ENCODE measurements at regions not wholly inside any gene's neighbourhood (a gene's known extent, or its start where the extent isn't known, plus 50 kb on each side); places are given as distances from the start of the nearest gene placed in this dataset.

DNA sequence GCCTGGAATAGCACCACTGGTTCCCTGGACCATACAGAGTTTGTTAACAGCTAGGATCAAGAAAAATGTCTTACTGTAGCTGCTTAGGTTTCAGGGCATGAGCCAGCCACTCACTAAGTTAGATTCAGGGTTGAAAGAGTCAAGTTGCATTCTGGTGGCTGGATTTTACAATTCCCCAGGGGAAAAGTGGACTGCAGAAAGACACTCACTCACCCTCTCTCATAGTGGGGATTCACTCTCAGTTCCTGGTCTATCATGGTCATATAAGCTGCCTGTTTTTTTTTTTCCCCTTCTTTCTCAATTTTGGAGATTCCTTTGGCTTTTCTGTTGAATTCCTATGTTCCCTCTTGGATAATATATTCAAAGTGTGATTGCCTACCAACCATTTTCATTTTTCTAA lies 744.2 kb upstream of the GRIA3 start:
- ATAC-seq (ENCODE audit: low read depth), result no peak
- Mint-ChIP-seq H3K9me3 (peaks cover 6% of the 10 kb centered on the region), H3K27me3 (no peaks in the 10 kb centered on the region), H3K27ac (no peak overlapping the region), H3K4me1 (no peaks in the 10 kb centered on the region), H3K36me3 (no peaks in the 10 kb centered on the region), H3K4me3 (no peak overlapping the region)
- no peak for DNase-seq (ENCODE audit: low spot score in 2 of 2)

DNA sequence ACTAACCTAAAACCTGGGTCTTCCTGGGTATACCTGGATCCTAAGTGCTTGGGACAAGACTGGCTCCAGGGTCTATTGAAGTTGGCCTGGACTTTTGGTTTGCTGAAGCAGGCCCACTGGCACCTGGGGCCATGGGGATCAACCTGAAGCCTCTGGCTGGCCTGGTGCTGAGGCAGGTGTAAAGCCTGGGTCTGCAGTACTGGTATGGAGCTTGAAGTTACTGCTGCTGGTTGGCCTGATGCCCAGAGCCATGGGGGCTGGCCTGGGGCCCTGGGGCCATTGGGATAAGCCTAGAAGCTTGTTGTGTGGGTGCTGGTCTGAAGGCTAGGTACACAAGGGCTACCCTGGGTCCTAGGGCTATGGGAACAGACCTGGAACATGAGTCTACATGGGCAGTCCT lies 743.2 kb upstream of the GRIA3 start:
- Mint-ChIP-seq H3K27me3 (no peaks in the 10 kb centered on the region), H3K36me3 (no peaks in the 10 kb centered on the region), H3K27ac (no peak overlapping the region), H3K4me1 (no peaks in the 10 kb centered on the region), H3K9me3 (peaks cover 6% of the 10 kb centered on the region), H3K4me3 (no peak overlapping the region)
- no peak for ATAC-seq (ENCODE audit: low read depth)
- DNase-seq (ENCODE audit: low spot score in 2 of 2), result no peak

DNA sequence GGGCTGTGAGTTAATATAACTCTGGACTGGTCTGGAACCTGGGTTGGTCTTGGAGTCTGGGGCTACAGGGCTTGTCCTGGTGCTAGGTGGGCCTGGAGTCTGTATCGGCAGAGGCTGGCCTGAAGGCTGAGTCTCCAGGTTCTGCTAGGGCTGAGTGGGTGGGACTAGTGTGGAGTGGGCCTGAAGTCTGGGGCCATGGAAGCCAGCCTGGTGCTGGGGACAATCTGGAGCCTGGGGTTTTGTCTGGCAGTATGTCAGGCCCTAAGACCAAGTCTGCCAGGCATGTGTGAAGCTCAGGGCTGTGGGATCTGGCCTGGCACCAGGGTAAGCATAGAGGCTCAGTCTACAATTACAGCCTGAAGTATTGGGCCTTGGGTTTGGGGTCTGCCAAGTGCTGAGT lies 742.6 kb upstream of the GRIA3 start:
- no peak for ATAC-seq (ENCODE audit: low read depth)
- no peak for DNase-seq (ENCODE audit: low spot score in 2 of 2)
- Mint-ChIP-seq H3K9me3 (peaks cover 6% of the 10 kb centered on the region), H3K4me3 (no peak overlapping the region), H3K4me1 (no peaks in the 10 kb centered on the region), H3K36me3 (no peaks in the 10 kb centered on the region), H3K27me3 (no peaks in the 10 kb centered on the region), H3K27ac (no peak overlapping the region)

DNA sequence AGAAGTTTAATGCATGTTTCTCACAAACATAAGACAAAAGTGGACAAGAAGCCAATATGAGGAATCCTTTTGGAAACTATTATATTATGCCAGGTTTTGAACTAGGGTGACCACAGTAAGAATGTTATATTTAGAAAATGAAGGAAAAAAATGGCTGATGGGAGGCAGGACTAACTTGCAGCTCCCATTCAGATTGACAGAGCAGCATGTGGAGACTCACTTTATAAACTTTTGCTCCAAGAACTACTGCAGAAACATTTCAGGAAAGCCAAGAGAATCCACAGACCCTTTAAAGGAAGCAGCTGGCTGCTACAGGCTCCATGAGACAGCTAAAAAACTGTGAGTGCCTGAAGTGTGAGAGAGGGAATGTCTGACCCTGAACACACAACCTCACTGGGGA lies 738.6 kb upstream of the GRIA3 start:
- DNase-seq (ENCODE audit: low spot score in 2 of 2), result no peak
- Mint-ChIP-seq H3K27me3 (no peaks in the 10 kb centered on the region), H3K27ac (no peak overlapping the region), H3K36me3 (no peaks in the 10 kb centered on the region), H3K9me3 (no peaks in the 10 kb centered on the region), H3K4me1 (no peaks in the 10 kb centered on the region), H3K4me3 (no peak overlapping the region)
- no peak for ATAC-seq (ENCODE audit: low read depth)

DNA sequence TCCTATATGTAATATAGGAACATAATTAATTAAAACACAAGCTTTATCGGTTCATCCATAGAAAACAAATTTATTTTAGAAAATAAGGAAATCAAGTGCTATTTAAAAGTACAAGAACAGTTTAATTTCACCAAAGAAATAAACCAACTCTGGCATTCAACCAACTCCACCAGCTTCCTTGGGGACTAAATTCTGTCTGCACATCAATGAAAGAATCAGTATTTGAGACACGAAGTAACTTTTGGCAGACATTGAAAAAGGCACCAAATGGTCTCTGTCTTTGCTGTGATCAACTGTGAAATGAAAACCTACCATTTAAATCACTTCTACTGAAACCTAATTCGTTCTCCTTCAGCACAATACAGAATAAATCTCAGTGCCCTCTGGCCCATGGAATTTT lies 719.7 kb upstream of the GRIA3 start:
- Mint-ChIP-seq H3K4me1 (no peaks in the 10 kb centered on the region), H3K36me3 (no peaks in the 10 kb centered on the region), H3K9me3 (peaks cover 2% of the 10 kb centered on the region), H3K27me3 (no peaks in the 10 kb centered on the region), H3K4me3 (no peak overlapping the region), H3K27ac (no peak overlapping the region)
- DNase-seq (ENCODE audit: low spot score in 2 of 2) (no peak), ATAC-seq (ENCODE audit: low read depth) (no peak)

DNA sequence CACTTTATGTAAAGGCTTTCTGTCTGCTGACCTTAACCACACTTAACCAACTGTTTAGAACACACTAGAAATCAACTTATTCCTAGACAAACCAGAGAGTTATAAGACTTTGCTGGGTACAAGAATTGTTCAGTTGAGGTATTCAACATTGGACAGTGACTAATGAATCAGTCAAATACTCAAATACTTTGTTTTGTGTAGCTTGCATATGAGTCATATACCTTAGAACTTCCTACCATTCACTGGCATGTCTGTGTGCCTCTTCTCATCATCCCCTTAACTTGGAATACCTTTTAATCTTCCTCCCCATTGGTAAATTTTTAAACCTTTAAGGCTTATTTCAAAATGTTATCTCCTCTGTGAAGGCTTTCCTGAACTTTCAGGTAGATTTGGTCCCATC lies 708.8 kb upstream of the GRIA3 start:
- DNase-seq (ENCODE audit: low spot score in 2 of 2) (no peak), ATAC-seq (ENCODE audit: low read depth) (no peak)
- H3K27me3 Mint-ChIP-seq, result no peaks in the 10 kb centered on the region
- no peaks in the 10 kb centered on the region for H3K9me3 Mint-ChIP-seq
- H3K4me1 Mint-ChIP-seq, result no peaks in the 10 kb centered on the region
- H3K4me3 Mint-ChIP-seq, result no peak overlapping the region
- no peak overlapping the region for H3K27ac Mint-ChIP-seq
- H3K36me3 Mint-ChIP-seq, result no peaks in the 10 kb centered on the region

DNA sequence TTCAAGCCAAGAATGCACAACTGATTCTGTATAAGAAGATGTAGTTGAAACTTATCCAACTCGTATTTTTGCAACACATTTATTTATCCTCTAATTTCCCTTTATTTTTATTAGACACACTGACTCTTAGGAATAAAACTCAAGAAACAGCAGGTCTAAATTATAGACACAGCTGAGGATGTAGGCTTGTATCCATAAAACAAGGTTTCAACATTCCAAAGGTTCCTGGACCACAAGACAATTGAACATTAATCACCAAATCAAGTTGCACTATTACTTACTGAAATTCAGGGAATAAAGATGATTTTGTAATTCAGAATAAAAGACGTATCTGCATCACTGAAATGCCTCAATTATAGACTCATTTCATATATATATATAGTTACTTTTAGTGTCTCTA lies 683.5 kb upstream of the GRIA3 start:
- H3K9me3 Mint-ChIP-seq, result peaks cover 3% of the 10 kb centered on the region
- H3K4me3 Mint-ChIP-seq, result no peak overlapping the region
- no peak overlapping the region for H3K27ac Mint-ChIP-seq
- H3K4me1 Mint-ChIP-seq, result no peaks in the 10 kb centered on the region
- no peaks in the 10 kb centered on the region for H3K27me3 Mint-ChIP-seq
- ATAC-seq (ENCODE audit: low read depth) (no peak), DNase-seq (ENCODE audit: low spot score in 2 of 2) (no peak)
- H3K36me3 Mint-ChIP-seq, result no peaks in the 10 kb centered on the region

DNA sequence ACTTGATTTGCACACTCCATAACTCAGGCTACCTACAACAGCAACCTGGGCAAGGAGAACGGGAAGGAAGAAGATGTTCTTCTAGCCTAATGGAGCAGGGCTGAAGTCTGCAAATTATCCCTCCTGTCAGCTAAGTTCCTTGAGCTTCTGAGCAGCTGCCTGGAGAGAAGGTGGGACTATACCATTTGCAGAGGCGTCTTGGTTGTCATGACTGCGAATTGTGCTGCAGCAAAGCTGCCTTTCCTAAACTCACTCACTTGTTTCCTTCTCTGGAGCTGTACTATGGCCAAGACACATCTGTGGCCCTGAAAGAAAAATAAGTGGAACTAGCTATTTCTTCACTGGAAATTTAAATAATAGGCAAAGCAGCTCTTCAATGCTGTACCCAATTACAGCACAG lies 682.4 kb upstream of the GRIA3 start:
- H3K27ac Mint-ChIP-seq, result no peak overlapping the region
- H3K9me3 Mint-ChIP-seq, result peaks cover 3% of the 10 kb centered on the region
- no peaks in the 10 kb centered on the region for H3K36me3 Mint-ChIP-seq
- DNase-seq (ENCODE audit: low spot score in 2 of 2), result no peak
- H3K27me3 Mint-ChIP-seq, result no peaks in the 10 kb centered on the region
- no peak for ATAC-seq (ENCODE audit: low read depth)
- no peaks in the 10 kb centered on the region for H3K4me1 Mint-ChIP-seq
- no peak overlapping the region for H3K4me3 Mint-ChIP-seq

DNA sequence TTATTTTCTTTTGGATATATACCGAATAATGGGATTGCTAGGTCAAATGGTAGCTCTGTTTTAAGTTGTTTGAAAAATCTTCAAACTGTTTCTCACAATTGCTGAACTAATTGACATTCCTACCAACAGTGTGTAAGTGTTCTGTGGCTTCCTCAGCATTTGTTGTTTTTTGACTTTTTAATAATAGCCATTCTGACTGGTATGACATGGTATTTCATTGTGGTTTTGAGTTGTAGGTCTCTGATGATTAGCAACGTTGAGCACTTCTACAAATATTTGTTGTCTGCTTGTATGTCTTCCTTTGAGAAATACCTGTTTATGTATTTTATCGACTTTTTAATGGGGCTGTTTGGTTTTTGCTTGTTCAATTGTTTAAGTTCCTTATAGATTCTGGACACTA lies 680.1 kb upstream of the GRIA3 start:
- DNase-seq (ENCODE audit: low spot score in 2 of 2) (no peak), ATAC-seq (ENCODE audit: low read depth) (no peak)
- no peak overlapping the region for H3K4me3 Mint-ChIP-seq
- H3K9me3 Mint-ChIP-seq, result peaks cover 1% of the 10 kb centered on the region
- H3K36me3 Mint-ChIP-seq, result no peaks in the 10 kb centered on the region
- no peaks in the 10 kb centered on the region for H3K4me1 Mint-ChIP-seq
- no peak overlapping the region for H3K27ac Mint-ChIP-seq
- H3K27me3 Mint-ChIP-seq, result no peaks in the 10 kb centered on the region

DNA sequence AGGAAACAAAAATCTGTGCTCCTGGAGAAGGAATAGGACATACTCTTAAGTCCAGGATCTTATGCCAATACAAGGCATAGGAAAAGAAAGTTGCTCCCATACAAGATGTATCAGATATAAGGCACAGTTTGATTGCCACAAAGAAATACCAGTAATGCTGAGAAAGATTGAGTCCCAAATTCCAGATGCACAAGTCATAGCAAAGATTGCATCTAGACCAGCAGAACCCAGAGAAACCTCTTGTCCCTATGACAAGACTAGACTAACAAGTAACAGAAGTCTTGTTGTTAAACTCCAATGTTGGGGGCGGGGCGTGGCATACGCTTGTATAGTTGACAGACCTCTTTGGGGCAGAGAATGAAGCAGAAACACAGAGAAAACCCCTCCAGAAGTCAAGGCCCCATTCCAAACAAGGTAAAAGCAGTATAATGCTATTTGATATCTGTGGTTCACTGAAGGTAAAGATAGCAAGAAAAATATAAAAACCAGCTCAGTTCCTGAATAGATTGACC lies 671.5 kb upstream of the GRIA3 start:
- DNase-seq (ENCODE audit: low spot score in 2 of 2) (no peak), ATAC-seq (ENCODE audit: low read depth) (no peak)
- Mint-ChIP-seq H3K4me1 (no peaks in the 10 kb centered on the region), H3K4me3 (no peak overlapping the region), H3K9me3 (peaks cover 2% of the 10 kb centered on the region), H3K27ac (no peak overlapping the region), H3K36me3 (no peaks in the 10 kb centered on the region), H3K27me3 (no peaks in the 10 kb centered on the region)

DNA sequence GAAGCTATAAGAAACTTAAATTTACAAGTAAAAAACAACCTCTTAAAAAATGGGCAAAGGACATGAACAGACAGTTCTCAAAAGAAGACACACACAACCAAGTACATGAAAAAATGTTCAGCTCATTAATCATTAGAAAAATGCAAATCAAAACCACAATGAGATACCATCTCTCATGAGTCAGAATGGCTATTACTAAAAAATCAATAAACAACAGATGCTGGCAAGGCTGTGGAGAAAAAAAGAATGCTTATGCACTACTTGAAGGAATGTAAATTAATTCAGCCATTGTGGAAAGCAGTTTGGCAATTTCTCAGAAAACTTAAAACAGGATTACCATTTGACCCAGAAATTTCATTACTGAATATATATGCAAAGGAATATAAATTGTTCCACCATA lies 666.3 kb upstream of the GRIA3 start:
- Mint-ChIP-seq H3K36me3 (no peaks in the 10 kb centered on the region), H3K4me1 (no peaks in the 10 kb centered on the region)

DNA sequence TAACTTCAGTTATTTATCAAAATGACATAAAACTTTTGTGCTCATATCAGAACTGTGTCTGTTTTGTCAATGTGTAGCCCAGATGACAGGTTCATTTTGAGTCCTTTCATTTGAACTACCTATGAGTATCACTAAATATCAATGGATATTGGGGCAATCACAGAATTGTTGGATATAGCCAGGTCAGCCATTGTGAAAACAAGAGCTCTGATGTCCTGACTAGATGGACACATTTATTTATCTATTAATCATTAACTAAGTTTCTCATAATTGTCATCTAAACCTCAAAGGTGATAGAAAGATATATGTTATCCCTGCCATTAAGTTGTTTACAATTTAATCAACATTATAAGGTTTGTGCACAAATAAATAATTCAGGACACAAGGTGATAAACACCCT lies 638.3 kb upstream of the GRIA3 start:
- Mint-ChIP-seq H3K9me3 (no peaks in the 10 kb centered on the region), H3K27ac (no peak overlapping the region), H3K4me1 (no peaks in the 10 kb centered on the region), H3K4me3 (no peak overlapping the region), H3K27me3 (no peaks in the 10 kb centered on the region), H3K36me3 (no peaks in the 10 kb centered on the region)
- ATAC-seq (ENCODE audit: low read depth), result no peak
- DNase-seq (ENCODE audit: low spot score in 2 of 2), result no peak

More for the DNA sequence above, 666.3 kb upstream of the GRIA3 start:
- peaks cover 3% of the 10 kb centered on the region for H3K9me3 Mint-ChIP-seq
- ATAC-seq (ENCODE audit: low read depth) (no peak), DNase-seq (ENCODE audit: low spot score in 2 of 2) (no peak)
- H3K27me3 Mint-ChIP-seq, result no peaks in the 10 kb centered on the region
- no peak overlapping the region for H3K27ac Mint-ChIP-seq
- H3K4me3 Mint-ChIP-seq, result no peak overlapping the region

DNA sequence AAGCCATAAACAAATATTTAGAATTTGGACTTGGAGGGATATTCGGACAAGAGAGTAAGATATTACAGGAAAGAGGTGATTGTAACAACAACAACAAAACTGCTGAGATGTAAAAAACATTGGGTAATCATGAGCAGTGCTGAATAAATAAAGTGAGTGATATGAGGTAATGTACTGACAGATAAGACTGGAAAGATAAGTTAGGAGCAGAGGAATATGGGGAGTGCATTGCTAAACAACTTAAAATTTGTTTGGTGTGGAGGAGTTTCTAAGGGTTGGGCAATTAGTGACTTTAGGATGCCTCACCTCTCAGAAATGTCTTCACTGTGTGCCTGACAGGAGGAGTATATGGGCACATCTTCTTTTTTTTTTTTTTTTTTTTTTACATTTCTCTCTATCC lies 637.8 kb upstream of the GRIA3 start:
- DNase-seq (ENCODE audit: low spot score in 2 of 2) (no peak), ATAC-seq (ENCODE audit: low read depth) (no peak)
- Mint-ChIP-seq H3K4me1 (no peaks in the 10 kb centered on the region), H3K4me3 (no peak overlapping the region), H3K27me3 (no peaks in the 10 kb centered on the region), H3K27ac (no peak overlapping the region), H3K9me3 (no peaks in the 10 kb centered on the region), H3K36me3 (no peaks in the 10 kb centered on the region)

DNA sequence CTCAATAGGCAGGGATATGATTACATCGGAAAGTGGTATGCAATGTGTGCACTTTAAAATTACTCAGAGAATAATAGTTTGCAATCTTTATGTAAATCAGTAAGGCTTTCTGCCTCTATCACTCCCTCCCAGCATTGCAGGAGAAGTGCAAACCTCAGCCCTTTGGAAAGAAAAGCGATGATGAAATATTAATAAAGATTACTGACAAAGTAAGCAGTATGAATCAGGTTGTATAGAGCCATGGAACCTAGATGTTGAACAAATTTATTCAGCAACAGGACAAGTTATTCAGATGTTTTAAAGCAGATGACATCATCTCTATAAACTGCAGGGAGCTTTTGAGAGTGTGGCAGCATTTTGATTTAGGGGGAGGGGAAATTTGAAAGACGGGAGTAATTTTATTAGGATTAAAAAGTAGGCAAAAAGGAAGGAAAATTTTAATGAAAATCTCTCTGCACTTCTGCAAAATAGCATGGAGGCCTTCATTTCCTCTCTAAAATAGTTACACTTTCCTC lies 631.7 kb upstream of the GRIA3 start:
- Mint-ChIP-seq H3K4me1 (no peaks in the 10 kb centered on the region), H3K9me3 (peaks cover 2% of the 10 kb centered on the region), H3K4me3 (no peak overlapping the region), H3K27ac (no peak overlapping the region), H3K27me3 (no peaks in the 10 kb centered on the region), H3K36me3 (no peaks in the 10 kb centered on the region)
- no peak for DNase-seq (ENCODE audit: low spot score in 2 of 2)
- ATAC-seq (ENCODE audit: low read depth), result no peak

DNA sequence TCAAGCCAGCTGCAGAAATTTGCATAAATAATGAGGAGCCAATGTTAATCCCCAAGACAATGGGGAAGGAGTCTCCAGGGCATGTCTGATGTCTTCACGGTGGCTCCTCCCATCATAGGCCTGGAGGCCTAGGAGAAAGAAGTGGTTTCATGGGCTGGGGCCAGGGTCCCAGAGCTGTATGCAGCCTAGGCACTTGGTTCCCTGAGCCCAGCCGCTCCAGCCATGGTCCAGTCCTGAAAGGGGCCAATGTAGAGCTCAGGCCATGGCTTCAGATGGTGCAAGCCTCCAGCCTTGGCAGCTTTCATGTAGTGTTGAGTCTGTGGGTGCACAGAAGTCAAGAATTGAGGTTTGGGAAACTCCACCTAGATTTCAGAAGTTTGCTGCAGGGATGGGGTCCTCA lies 628.2 kb upstream of the GRIA3 start:
- Mint-ChIP-seq H3K4me3 (no peak overlapping the region), H3K27me3 (no peaks in the 10 kb centered on the region), H3K4me1 (no peaks in the 10 kb centered on the region), H3K9me3 (peaks cover 2% of the 10 kb centered on the region), H3K36me3 (no peaks in the 10 kb centered on the region), H3K27ac (no peak overlapping the region)
- no peak for DNase-seq (ENCODE audit: low spot score in 2 of 2)
- ATAC-seq (ENCODE audit: low read depth), result no peak
